H1 (cell line): ENCODE measurements at regions not wholly inside any gene's neighbourhood (a gene's known extent, or its start where the extent isn't known, plus 50 kb on each side); places are given as distances from the start of the nearest gene placed in this dataset.

Experiments used
- CTCF ChIA-PET: fragments of 300-600 bp; sonication (Branson Sonifier 250); formaldehyde crosslinking; loops from one replicate; lab custom pipeline; 2021; ENCODE audit not compliant: partially characterized antibody; lab: Charles Lee
- POLR2A ChIA-PET: fragments of 300-600 bp; sonication (Branson Sonifier 250); formaldehyde crosslinking; loops from one replicate; lab custom pipeline; 2021; ENCODE audit warnings: inconsistent platforms; ENCODE audit not compliant: partially characterized antibody; lab: Charles Lee
- DNase-seq, 2 experiments: peaks; one replicate each; pipeline versions ENCODE4 v3.0.0 to v3.0.0-alpha.2; 2010 to 2022; ENCODE audit warnings: low spot score in 2 of 2, low read depth in 1 of 2, mixed read lengths in 1 of 2
- FAIRE-seq: peaks from 2 replicates; lab custom pipeline; 2011; peaks lifted over from hg19 to GRCh38; lab: Jason Lieb, UNC
- H2AFZ ChIP-seq: 2 replicates; pipeline ENCODE4 v1.8.1; 2012; ENCODE audit warnings: low read length, inconsistent platforms
- H2AK5ac ChIP-seq: 2 replicates; pipeline ENCODE4 v1.6.1; 2013; ENCODE audit warnings: low read depth, low read length
- H2BK120ac ChIP-seq: replicated peaks from 2 replicates; pipeline ENCODE3; 2013; ENCODE audit warnings: low read depth, low read length, inconsistent platforms
- H2BK12ac ChIP-seq: 2 replicates; pipeline ENCODE4 v1.6.1; 2013; ENCODE audit warnings: low read depth, low read length
- H2BK15ac ChIP-seq: 2 replicates; pipeline ENCODE4 v1.6.1; 2013; ENCODE audit warnings: low read length
- H2BK20ac ChIP-seq: 2 replicates; pipeline ENCODE4 v1.6.1; 2013; ENCODE audit warnings: low read length
- H2BK5ac ChIP-seq: 2 replicates; pipeline ENCODE4 v1.6.1; 2013; ENCODE audit warnings: low read depth, low read length
- H3K14ac ChIP-seq: 2 replicates; pipeline ENCODE4 v1.6.1; 2013; ENCODE audit warnings: inconsistent platforms; ENCODE audit not compliant: insufficient read length
- H3K18ac ChIP-seq: 2 replicates; pipeline ENCODE4 v1.6.1; 2013; ENCODE audit warnings: low read length; ENCODE audit errors: extremely low read depth
- H3K23ac ChIP-seq: 2 replicates; pipeline ENCODE4 v1.6.1; 2013; ENCODE audit warnings: inconsistent platforms; ENCODE audit not compliant: insufficient read length
- H3K23me2 ChIP-seq: 2 replicates; pipeline ENCODE4 v1.6.1; 2013; ENCODE audit warnings: low read depth, low read length
- H3K27ac ChIP-seq: 2 replicates; pipeline ENCODE4 v1.6.1; 2011; ENCODE audit warnings: low read depth, low read length, inconsistent platforms
- H3K27me3 ChIP-seq, 4 experiments: replicated peaks in 1 of 4; 1 replicate in 1 of 4; 2 replicates in 3 of 4; pipeline versions ENCODE4 v1.6.1 to v1.8.1; 2011 to 2013; ENCODE audit warnings: low read length in 3 of 4, mild to moderate bottlenecking in 3 of 4, inconsistent platforms in 2 of 4, mixed read lengths in 2 of 4, moderate library complexity in 1 of 4; ENCODE audit not compliant: control insufficient read depth in 3 of 4, insufficient read depth in 3 of 4; ENCODE audit errors: extremely low read depth in 1 of 4
- H3K36me3 ChIP-seq, 4 experiments: 2 replicates each; pipeline versions ENCODE4 v1.6.1 to v1.8.1; 2011 to 2013; ENCODE audit warnings: mild to moderate bottlenecking in 4 of 4, low read length in 3 of 4, moderate library complexity in 2 of 4, control low read depth in 1 of 4, inconsistent platforms in 1 of 4; ENCODE audit not compliant: insufficient read depth in 4 of 4, control insufficient read depth in 2 of 4
- H3K4ac ChIP-seq: replicated peaks from 2 replicates; pipeline ENCODE3; 2013; ENCODE audit warnings: low read length, low read depth, mixed read lengths, inconsistent platforms; ENCODE audit not compliant: insufficient read length
- H3K4me1 ChIP-seq, 4 experiments: replicated peaks in 1 of 4; 1 replicate in 1 of 4; 2 replicates in 3 of 4; pipeline versions ENCODE4 v1.6.1 to v1.8.1; 2011 to 2013; ENCODE audit warnings: low read length in 3 of 4, inconsistent platforms in 2 of 4, mixed read lengths in 1 of 4; ENCODE audit not compliant: insufficient read depth in 4 of 4, control insufficient read depth in 3 of 4
- H3K4me2 ChIP-seq, 2 experiments: 2 replicates each; pipeline versions ENCODE4 v1.6.1 to v1.8.1; 2011 to 2013; ENCODE audit warnings: low read depth in 2 of 2, low read length in 2 of 2, control low read depth in 1 of 2, inconsistent platforms in 1 of 2, mild to moderate bottlenecking in 1 of 2; ENCODE audit not compliant: insufficient read depth in 1 of 2
- H3K4me3 ChIP-seq, 4 experiments: fragments of 200-600, 300-600 bp in 1 of 4; sonication (generic), shearing (Covaris generic), sonication (Bioruptor Twin) in 1 of 4; 2 replicates each; pipeline versions ENCODE4 v1.5.1 to v1.8.1; 2011 to 2016; ENCODE audit warnings: low read length in 4 of 4, low read depth in 3 of 4, control low read depth in 2 of 4, inconsistent platforms in 2 of 4, mild to moderate bottlenecking in 2 of 4, mixed read lengths in 1 of 4, moderate library complexity in 1 of 4; ENCODE audit not compliant: insufficient read depth in 2 of 4; ENCODE audit errors: extremely low read depth in 1 of 4
- H3K56ac ChIP-seq: replicated peaks from 2 replicates; pipeline ENCODE3; 2013; ENCODE audit warnings: low read depth, mild to moderate bottlenecking, mixed read lengths, low read length, inconsistent platforms; ENCODE audit not compliant: insufficient read length
- H3K79me1 ChIP-seq: 2 replicates; pipeline ENCODE4 v1.6.1; 2013; ENCODE audit warnings: low read depth, low read length, control low read depth
- H3K79me2 ChIP-seq, 2 experiments: 2 replicates each; pipeline versions ENCODE4 v1.6.1 to v1.8.1; 2012 to 2013; ENCODE audit warnings: low read length in 2 of 2, mild to moderate bottlenecking in 2 of 2, inconsistent platforms in 1 of 2; ENCODE audit not compliant: insufficient read depth in 2 of 2, control insufficient read depth in 1 of 2
- H3K9ac ChIP-seq, 4 experiments: replicated peaks in 1 of 4; 1 replicate in 1 of 4; 2 replicates in 3 of 4; pipeline versions ENCODE4 v1.6.1 to v1.8.1; 2011 to 2013; ENCODE audit warnings: low read depth in 3 of 4, low read length in 3 of 4, control low read depth in 2 of 4, mild to moderate bottlenecking in 2 of 4, moderate library complexity in 2 of 4, inconsistent platforms in 1 of 4; ENCODE audit errors: extremely low read depth in 1 of 4
- H3K9me3 ChIP-seq, 2 experiments: 2 replicates each; pipeline versions ENCODE4 v1.6.1 to v1.8.1; 2012 to 2013; ENCODE audit warnings: mild to moderate bottlenecking in 2 of 2, moderate library complexity in 2 of 2, control low read depth in 1 of 2, inconsistent platforms in 1 of 2, low read depth in 1 of 2, low read length in 1 of 2, mixed read lengths in 1 of 2; ENCODE audit not compliant: insufficient read depth in 2 of 2
- H4K20me1 ChIP-seq, 2 experiments: replicated peaks in 1 of 2; 2 replicates each; pipeline versions ENCODE3 to v1.8.1; 2011 to 2013; ENCODE audit warnings: inconsistent platforms in 2 of 2, low read length in 2 of 2, mild to moderate bottlenecking in 1 of 2; ENCODE audit not compliant: insufficient read depth in 2 of 2, control insufficient read depth in 1 of 2
- H4K5ac ChIP-seq: 2 replicates; pipeline ENCODE4 v1.6.1; 2013; ENCODE audit warnings: low read length, low read depth, mixed read lengths, inconsistent platforms; ENCODE audit not compliant: insufficient read length
- H4K8ac ChIP-seq: 2 replicates; pipeline ENCODE4 v1.8.0; 2013; ENCODE audit warnings: mild to moderate bottlenecking, moderate library complexity, low read length, inconsistent platforms; ENCODE audit not compliant: insufficient read depth; ENCODE audit errors: extremely low read depth
- H4K91ac ChIP-seq: replicated peaks from 2 replicates; pipeline ENCODE3; 2013; ENCODE audit warnings: low read length, mixed read lengths, inconsistent platforms; ENCODE audit not compliant: insufficient read length
- GABPA ChIP-seq: IDR thresholded peaks from 2 replicates; pipeline ENCODE4 v1.6.1; 2011; ENCODE audit warnings: mild to moderate bottlenecking, low read length, moderate library complexity, borderline replicate concordance; ENCODE audit not compliant: insufficient read depth
- WGBS, 2 experiments: shearing (Covaris generic) in 1 of 2; methylation state at CpG; one replicate each; pipeline versions ENCODE4 v1.1.6 to v1.1.7; 2013 to 2015; ENCODE audit warnings: low lambda C conversion rate in 2 of 2, mixed read lengths in 2 of 2, inconsistent platforms in 1 of 2, low coverage in 1 of 2, missing lambda C conversion rate in 1 of 2; ENCODE audit not compliant: insufficient replicate concordance in 2 of 2, insufficient coverage in 1 of 2, insufficient read length in 1 of 2; ENCODE audit errors: extremely low coverage in 1 of 2, missing lambda C conversion rate in 1 of 2; 5-methylcytosine and 5-hydroxymethylcytosine counted together

DNA sequence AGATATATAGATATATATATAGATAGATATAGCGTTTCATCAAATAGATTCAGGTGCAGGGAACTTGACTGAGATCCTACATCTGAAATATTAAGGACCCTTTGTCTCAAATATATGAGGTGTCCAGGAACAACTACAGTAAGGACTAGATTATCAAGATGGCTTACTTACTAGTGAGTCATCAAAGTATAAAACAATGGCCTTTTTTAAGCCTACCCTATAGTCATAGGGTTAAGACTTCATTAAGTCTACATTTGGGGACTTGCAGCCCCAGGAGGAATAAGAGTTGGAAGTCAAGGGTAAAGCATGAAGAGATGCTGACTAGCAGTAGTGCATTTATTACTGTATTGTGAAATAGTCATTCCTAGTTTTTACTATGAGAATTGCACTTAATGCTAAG, 1023.4 kb downstream of the CDH11 start (continued):
- TF ChIP-seq GABPA, result no peak

DNA sequence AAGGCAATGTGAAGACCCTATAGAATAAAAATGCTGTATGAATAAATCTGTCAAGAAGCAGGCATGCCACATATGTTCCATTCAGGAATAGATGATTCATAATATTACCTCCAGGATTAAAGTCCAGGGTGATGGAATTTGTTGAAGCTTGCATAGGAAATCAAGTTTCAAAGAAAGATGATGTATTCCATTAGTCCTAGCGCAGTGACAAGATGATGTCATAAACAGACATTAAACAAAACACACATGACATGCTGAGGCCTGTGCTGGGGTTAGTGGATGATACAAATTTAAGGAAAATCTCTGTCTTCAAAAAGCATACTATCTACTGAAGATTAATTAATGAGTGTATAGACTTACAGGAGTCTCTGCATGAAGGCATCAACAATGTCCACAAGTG, 1025.2 kb downstream of the CDH11 start:
- POLR2A ChIA-PET, result no interaction called here
- Histone ChIP-seq H2BK12ac (no peak overlapping the region), H4K8ac (no peak overlapping the region), H2BK20ac (no peak overlapping the region), H3K9me3 (no peaks in the 10 kb centered on the region), H3K23ac (no peak overlapping the region), H3K79me2 (no peaks in the 10 kb centered on the region), H3K4me3 (no peak overlapping the region), H3K4me2 (no peak overlapping the region), H2AK5ac (no peak overlapping the region), H3K4me1 (no peaks in the 10 kb centered on the region), H3K56ac (no peak overlapping the region), H4K5ac (no peak overlapping the region), H4K91ac (no peak overlapping the region), H3K18ac (no peak overlapping the region), H3K4ac (no peak overlapping the region), H3K9ac (no peak overlapping the region), H2BK120ac (no peak overlapping the region), H2AFZ (no peak overlapping the region), H3K27me3 (no peaks in the 10 kb centered on the region), H2BK15ac (no peak overlapping the region), H3K27ac (no peak overlapping the region), H3K36me3 (no peaks in the 10 kb centered on the region), H4K20me1 (no peaks in the 10 kb centered on the region), H2BK5ac (no peak overlapping the region), H3K23me2 (no peaks in the 10 kb centered on the region), H3K79me1 (no peaks in the 10 kb centered on the region), H3K14ac (no peak overlapping the region)
- DNase-seq, result no peak
- no peak for FAIRE-seq
- CTCF ChIA-PET, result no interaction called here
- WGBS, 2 experiments, result 100% methylated on average over 1 of the region's 1 CpG; no CpG with 5 or more reads in 1 of the 2 experiments
